Natural killer cell (primary cell): ENCODE measurements at regions not wholly inside any gene's neighbourhood (a gene's known extent, or its start where the extent isn't known, plus 50 kb on each side); places are given as distances from the start of the nearest gene placed in this dataset.

Experiments used
- ATAC-seq, 3 donors: fragments of 150-1000 bp in 2 of 3; fragments of 200-7000 bp in 1 of 3; cut with Tn5 transposase; 1 replicate in 1 of 3; 2 replicates in 2 of 3; pipeline ENCODE4 v1.10.0; 2021; ENCODE audit warnings: mild to moderate bottlenecking in 2 of 3, moderate library complexity in 2 of 3
- DNase-seq, 2 donors: peaks; one replicate each; pipeline versions ENCODE4 v3.0.0 to v3.0.0-alpha.2; 2013 to 2021; ENCODE audit warnings: mixed read lengths in 1 of 2
- H3K27ac ChIP-seq: one replicate; pipeline ENCODE4 v1.5.1; 2013; ENCODE audit warnings: mild to moderate bottlenecking, low read length
- H3K27me3 ChIP-seq: one replicate; pipeline ENCODE4 v1.6.1; 2013; ENCODE audit warnings: low read length; ENCODE audit not compliant: control insufficient read depth, insufficient read depth
- H3K36me3 ChIP-seq: one replicate; pipeline ENCODE4 v1.6.1; 2013; ENCODE audit warnings: low read length; ENCODE audit not compliant: control insufficient read depth, insufficient read depth
- H3K4me1 ChIP-seq: one replicate; pipeline ENCODE4 v1.6.1; 2013; ENCODE audit warnings: low read length; ENCODE audit not compliant: control insufficient read depth, insufficient read depth
- H3K4me3 ChIP-seq: one replicate; pipeline ENCODE4 v1.5.1; 2013; ENCODE audit warnings: low read length
- H3K9me3 ChIP-seq: one replicate; pipeline ENCODE4 v1.6.1; 2013; ENCODE audit warnings: low read length; ENCODE audit not compliant: control insufficient read depth, insufficient read depth
- H3K27ac Mint-ChIP-seq, 2 donors: one replicate each; pipeline ENCODE4 v1.8.0; 2022; ENCODE audit warnings: mild to moderate bottlenecking in 2 of 2, mixed read lengths in 2 of 2, moderate library complexity in 1 of 2
- H3K27me3 Mint-ChIP-seq, 2 donors: one replicate each; pipeline ENCODE4 v1.8.0; 2022; ENCODE audit warnings: low read depth in 2 of 2, mixed read lengths in 2 of 2
- H3K36me3 Mint-ChIP-seq: one replicate; pipeline ENCODE4 v1.8.0; 2022; ENCODE audit warnings: mixed read lengths
- H3K4me1 Mint-ChIP-seq, 2 donors: one replicate each; pipeline ENCODE4 v1.8.0; 2022; ENCODE audit warnings: mixed read lengths in 2 of 2
- H3K4me3 Mint-ChIP-seq: one replicate; pipeline ENCODE4 v1.8.0; 2022; ENCODE audit warnings: mild to moderate bottlenecking, moderate library complexity, mixed read lengths
- H3K9me3 Mint-ChIP-seq, 2 donors: one replicate each; pipeline ENCODE4 v1.8.0; 2022; ENCODE audit warnings: mixed read lengths in 2 of 2
- WGBS: methylation state at CpG from one replicate; pipeline ENCODE4 v1.1.7; 2013; ENCODE audit warnings: missing lambda C conversion rate; ENCODE audit not compliant: insufficient coverage; 5-methylcytosine and 5-hydroxymethylcytosine counted together
- intact Hi-C: fragments of 100-400 bp; cut with micrococcal nuclease; formaldehyde crosslinking; loops from one replicate; pipeline ENCODE4 v1.14.2; 2022
- TF ChIP-seq, protein P1 (sequence below): fragments of 200-600 bp; IDR thresholded peaks from one replicate; pipeline ENCODE4 v1.8.0; 2022; ENCODE audit warnings: antibody characterized with exemption

DNA sequence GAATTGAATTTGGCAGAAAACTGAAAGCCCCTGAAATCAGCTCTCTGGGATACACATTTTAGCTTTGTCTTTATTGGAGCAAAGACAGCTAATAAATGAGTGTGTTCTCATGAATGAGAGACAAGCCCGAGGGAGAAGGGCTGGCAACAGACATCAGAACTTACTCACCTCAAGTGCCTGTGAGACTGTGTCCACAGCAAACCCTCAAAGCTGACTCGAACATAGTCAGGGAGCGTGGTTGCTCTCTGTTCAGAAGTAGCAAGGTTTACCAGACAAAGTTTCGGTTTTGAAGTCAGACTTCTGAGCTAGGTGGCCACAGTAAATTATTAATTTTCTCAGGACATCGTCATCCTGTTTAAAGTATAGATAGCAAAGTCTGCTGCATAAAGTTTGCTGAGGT, 207.9 kb downstream of the CMPK2 start:
- H3K9me3 ChIP-seq, result no peaks in the 10 kb centered on the region
- H3K4me1 ChIP-seq, result no peaks in the 10 kb centered on the region
- Mint-ChIP-seq H3K27me3 (peaks cover 0 to 2% of the 10 kb centered on the region in 2 donors), H3K9me3 (peaks cover 0 to 2% of the 10 kb centered on the region in 2 donors), H3K4me1 (no peaks in the 10 kb centered on the region), H3K4me3 (no peak overlapping the region), H3K36me3 (no peaks in the 10 kb centered on the region), H3K27ac (no peak overlapping the region)
- no peak overlapping the region for H3K4me3 ChIP-seq
- ATAC-seq, result no peak
- no peak overlapping the region for H3K27ac ChIP-seq
- intact Hi-C loops, result no loop called here
- TF ChIP-seq, protein P1, sequence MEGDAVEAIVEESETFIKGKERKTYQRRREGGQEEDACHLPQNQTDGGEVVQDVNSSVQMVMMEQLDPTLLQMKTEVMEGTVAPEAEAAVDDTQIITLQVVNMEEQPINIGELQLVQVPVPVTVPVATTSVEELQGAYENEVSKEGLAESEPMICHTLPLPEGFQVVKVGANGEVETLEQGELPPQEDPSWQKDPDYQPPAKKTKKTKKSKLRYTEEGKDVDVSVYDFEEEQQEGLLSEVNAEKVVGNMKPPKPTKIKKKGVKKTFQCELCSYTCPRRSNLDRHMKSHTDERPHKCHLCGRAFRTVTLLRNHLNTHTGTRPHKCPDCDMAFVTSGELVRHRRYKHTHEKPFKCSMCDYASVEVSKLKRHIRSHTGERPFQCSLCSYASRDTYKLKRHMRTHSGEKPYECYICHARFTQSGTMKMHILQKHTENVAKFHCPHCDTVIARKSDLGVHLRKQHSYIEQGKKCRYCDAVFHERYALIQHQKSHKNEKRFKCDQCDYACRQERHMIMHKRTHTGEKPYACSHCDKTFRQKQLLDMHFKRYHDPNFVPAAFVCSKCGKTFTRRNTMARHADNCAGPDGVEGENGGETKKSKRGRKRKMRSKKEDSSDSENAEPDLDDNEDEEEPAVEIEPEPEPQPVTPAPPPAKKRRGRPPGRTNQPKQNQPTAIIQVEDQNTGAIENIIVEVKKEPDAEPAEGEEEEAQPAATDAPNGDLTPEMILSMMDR, result no peak
- WGBS, result 72% methylated on average over 5 of the region's 5 CpGs
- no peaks in the 10 kb centered on the region for H3K27me3 ChIP-seq
- no peak for DNase-seq
- H3K36me3 ChIP-seq, result no peaks in the 10 kb centered on the region

DNA sequence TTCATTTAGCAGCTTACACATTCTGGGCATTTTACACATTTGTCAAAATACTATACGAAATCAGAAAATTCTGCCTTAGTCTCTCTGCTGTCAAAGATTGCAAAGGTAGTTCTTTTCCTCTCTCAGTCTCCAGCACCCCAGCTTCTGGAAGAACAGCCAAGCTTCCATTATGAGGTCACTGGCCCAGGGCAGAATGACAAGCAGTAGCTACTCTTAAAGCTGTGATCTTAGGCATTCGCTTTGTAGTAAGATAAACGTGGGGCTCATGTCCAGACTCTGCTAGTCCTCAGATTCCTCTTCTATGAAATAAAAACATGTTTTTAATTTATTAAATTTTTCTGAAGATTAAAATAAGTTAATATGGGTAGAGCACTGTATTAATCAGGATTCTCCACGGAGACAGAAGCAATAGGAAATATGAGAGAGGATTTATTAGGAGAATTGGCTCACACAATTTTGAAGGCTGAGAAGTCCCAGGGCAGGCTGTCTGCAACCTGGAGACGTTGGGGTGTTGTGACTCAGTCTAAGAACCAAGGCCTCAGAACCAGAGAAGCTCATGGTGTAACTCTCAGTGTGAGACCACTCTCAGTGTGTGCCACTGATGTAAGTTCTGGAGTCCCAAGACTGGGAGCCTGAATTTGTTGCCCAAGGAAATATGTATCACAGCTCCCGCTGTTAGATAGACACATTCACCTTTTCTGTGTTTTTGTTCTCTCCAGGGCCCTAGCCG, 201.2 kb downstream of the CMPK2 start:
- H3K27me3 Mint-ChIP-seq, result no peaks in the 10 kb centered on the region
- H3K9me3 Mint-ChIP-seq, result no peaks in the 10 kb centered on the region
- TF ChIP-seq, protein P1, result no peak
- Histone ChIP-seq H3K9me3 (no peaks in the 10 kb centered on the region), H3K27ac (no peak overlapping the region), H3K4me3 (no peak overlapping the region), H3K27me3 (no peaks in the 10 kb centered on the region), H3K36me3 (no peaks in the 10 kb centered on the region), H3K4me1 (no peaks in the 10 kb centered on the region)
- DNase-seq (no peak), ATAC-seq (no peak)
- 78% methylated on average over 6 of the region's 7 CpGs for WGBS
- no peaks in the 10 kb centered on the region for H3K36me3 Mint-ChIP-seq
- intact Hi-C loops, result no loop called here
- H3K27ac Mint-ChIP-seq, result no peak overlapping the region
- H3K4me3 Mint-ChIP-seq, result no peak overlapping the region
- no peaks in the 10 kb centered on the region for H3K4me1 Mint-ChIP-seq

GRCh38 chr2:6665093-6666045, 200.3 kb downstream of the CMPK2 start:
- intact Hi-C loops, result no loop called here
- Histone ChIP-seq H3K36me3 (no peaks in the 10 kb centered on the region), H3K4me3 (no peak overlapping the region), H3K27me3 (no peaks in the 10 kb centered on the region), H3K27ac (no peak overlapping the region), H3K9me3 (no peaks in the 10 kb centered on the region), H3K4me1 (no peaks in the 10 kb centered on the region)
- DNase-seq (no peak), ATAC-seq (no peak)
- H3K36me3 Mint-ChIP-seq, result no peaks in the 10 kb centered on the region
- H3K9me3 Mint-ChIP-seq, result no peaks in the 10 kb centered on the region
- no peaks in the 10 kb centered on the region for H3K27me3 Mint-ChIP-seq
- no peak overlapping the region for H3K4me3 Mint-ChIP-seq
- no peak overlapping the region for H3K27ac Mint-ChIP-seq
- TF ChIP-seq, protein P1, result no peak
- H3K4me1 Mint-ChIP-seq, result no peaks in the 10 kb centered on the region
- WGBS, result 83% methylated on average over 7 of the region's 8 CpGs
